Nephron (organoid): ENCODE measurements at regions not wholly inside any gene's neighbourhood (a gene's known extent, or its start where the extent isn't known, plus 50 kb on each side); places are given as distances from the start of the nearest gene placed in this dataset.

Source experiments
- H3K27ac Mint-ChIP-seq, 3 experiments: 2 replicates each; pipeline ENCODE4 v1.8.0; 2020; ENCODE audit warnings: mixed read lengths in 3 of 3, mild to moderate bottlenecking in 2 of 3, moderate library complexity in 1 of 3
- H3K27me3 Mint-ChIP-seq: 2 replicates; pipeline ENCODE4 v1.8.0; 2021; ENCODE audit warnings: low read depth, mild to moderate bottlenecking, moderate library complexity, mixed read lengths
- H3K36me3 Mint-ChIP-seq: 2 replicates; pipeline ENCODE4 v1.8.0; 2020; ENCODE audit warnings: low read depth, mixed read lengths
- H3K4me1 Mint-ChIP-seq: 2 replicates; pipeline ENCODE4 v1.8.0; 2020; ENCODE audit warnings: mixed read lengths
- H3K4me3 Mint-ChIP-seq, 3 experiments: 2 replicates each; pipeline ENCODE4 v1.8.0; 2020; ENCODE audit warnings: mild to moderate bottlenecking in 3 of 3, mixed read lengths in 3 of 3, moderate library complexity in 2 of 3
- H3K9me3 Mint-ChIP-seq: 2 replicates; pipeline ENCODE4 v1.8.0; 2020; ENCODE audit warnings: mixed read lengths
- CTCF ChIP-seq, 3 experiments: fragments of 200-600 bp; sonication (generic); IDR thresholded peaks; one replicate each; pipeline ENCODE4 v1.5.0; 2021; ENCODE audit warnings: antibody characterized with exemption in 3 of 3; ENCODE audit not compliant: unreplicated experiment in 3 of 3

GRCh38 chr5:92605591-92605990 lies 975.4 kb downstream of the NR2F1-AS1 start:
- peaks cover 15% of the 10 kb centered on the region for H3K4me1 Mint-ChIP-seq
- no peak for TF ChIP-seq CTCF (IDR thresholded peaks at IDR 0.05; ENCODE audit: unreplicated experiment in 3 of 3)
- no peaks in the 10 kb centered on the region for H3K27me3 Mint-ChIP-seq
- H3K36me3 Mint-ChIP-seq, result no peaks in the 10 kb centered on the region
- no peak overlapping the region for H3K4me3 Mint-ChIP-seq
- no peaks in the 10 kb centered on the region for H3K9me3 Mint-ChIP-seq
- H3K27ac Mint-ChIP-seq, result peak overlapping the region; percentile 23 to 58 (median 55)

GRCh38 chr5:92599217-92599810 lies 981.7 kb downstream of the NR2F1-AS1 start:
- H3K4me1 Mint-ChIP-seq, result no peaks in the 10 kb centered on the region
- H3K4me3 Mint-ChIP-seq, result no peak overlapping the region
- H3K27ac Mint-ChIP-seq, result no peak overlapping the region
- no peaks in the 10 kb centered on the region for H3K9me3 Mint-ChIP-seq
- TF ChIP-seq CTCF (IDR thresholded peaks at IDR 0.05; ENCODE audit: unreplicated experiment in 3 of 3), result no peak
- H3K27me3 Mint-ChIP-seq, result no peaks in the 10 kb centered on the region
- no peaks in the 10 kb centered on the region for H3K36me3 Mint-ChIP-seq

DNA sequence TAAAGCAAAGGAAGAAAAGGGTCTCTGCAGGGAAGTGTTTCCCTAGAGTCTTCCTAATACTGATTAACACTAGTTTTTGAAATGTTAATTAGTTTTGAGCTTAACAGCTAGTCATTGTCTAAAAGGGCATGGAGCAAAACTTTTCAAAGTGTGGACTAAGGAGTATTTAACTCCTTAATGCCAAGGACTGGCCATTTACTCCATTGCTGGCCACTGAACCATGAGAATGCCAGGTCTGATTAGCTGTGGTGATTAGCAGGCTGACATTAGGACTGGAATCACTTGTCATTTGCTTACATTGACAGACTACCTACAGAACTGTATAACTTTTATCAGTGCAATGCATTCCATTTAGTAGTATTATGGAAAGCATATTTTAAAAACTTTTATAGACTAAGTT lies 987.0 kb downstream of the NR2F1-AS1 start:
- no peaks in the 10 kb centered on the region for H3K27me3 Mint-ChIP-seq
- no peak for TF ChIP-seq CTCF (IDR thresholded peaks at IDR 0.05; ENCODE audit: unreplicated experiment in 3 of 3)
- H3K36me3 Mint-ChIP-seq, result no peaks in the 10 kb centered on the region
- H3K4me3 Mint-ChIP-seq, result no peak overlapping the region
- no peak overlapping the region for H3K27ac Mint-ChIP-seq
- H3K4me1 Mint-ChIP-seq, result no peaks in the 10 kb centered on the region
- H3K9me3 Mint-ChIP-seq, result no peaks in the 10 kb centered on the region

GRCh38 chr5:92588876-92589275 lies 992.1 kb downstream of the NR2F1-AS1 start:
- no peak overlapping the region for H3K4me3 Mint-ChIP-seq
- H3K9me3 Mint-ChIP-seq, result no peaks in the 10 kb centered on the region

GRCh38 chr5:92581690-92582089 lies 999.3 kb downstream of the NR2F1-AS1 start:
- no peak overlapping the region for H3K27ac Mint-ChIP-seq
- no peaks in the 10 kb centered on the region for H3K4me1 Mint-ChIP-seq
- no peak for TF ChIP-seq CTCF (IDR thresholded peaks at IDR 0.05; ENCODE audit: unreplicated experiment in 3 of 3)
- no peaks in the 10 kb centered on the region for H3K27me3 Mint-ChIP-seq
- H3K4me3 Mint-ChIP-seq, result no peak overlapping the region
- H3K36me3 Mint-ChIP-seq, result no peaks in the 10 kb centered on the region
- H3K9me3 Mint-ChIP-seq, result peaks cover 4% of the 10 kb centered on the region

More at GRCh38 chr5:92588876-92589275, 992.1 kb downstream of the NR2F1-AS1 start:
- TF ChIP-seq CTCF (IDR thresholded peaks at IDR 0.05; ENCODE audit: unreplicated experiment in 3 of 3), result no peak
- Mint-ChIP-seq H3K4me1 (no peaks in the 10 kb centered on the region), H3K27ac (no peak overlapping the region), H3K27me3 (no peaks in the 10 kb centered on the region), H3K36me3 (no peaks in the 10 kb centered on the region)

- H3K27ac Mint-ChIP-seq, result no peak overlapping the region
- no peak overlapping the region for H3K4me3 Mint-ChIP-seq
- no peak for TF ChIP-seq CTCF (IDR thresholded peaks at IDR 0.05; ENCODE audit: unreplicated experiment in 3 of 3)
- H3K4me1 Mint-ChIP-seq, result no peaks in the 10 kb centered on the region
- peaks cover 4% of the 10 kb centered on the region for H3K9me3 Mint-ChIP-seq
- H3K27me3 Mint-ChIP-seq, result no peaks in the 10 kb centered on the region
- no peaks in the 10 kb centered on the region for H3K36me3 Mint-ChIP-seq
These were observed 999.8 kb downstream of the NR2F1-AS1 start for GRCh38 chr5:92581249-92581648.
